Endothelial cell of umbilical vein (primary cell): ENCODE measurements at regions not wholly inside any gene's neighbourhood (a gene's known extent, or its start where the extent isn't known, plus 50 kb on each side); places are given as distances from the start of the nearest gene placed in this dataset.

Source experiments
- POLR2AphosphoS5 ChIP-seq: IDR thresholded peaks from 2 replicates; pipeline ENCODE4 v1.6.1; 2012; ENCODE audit warnings: low read depth, mild to moderate bottlenecking, control low read depth, low read length, moderate library complexity; ENCODE audit not compliant: insufficient read depth
- TF ChIP-seq, protein P1 (sequence below), 2 donors: IDR thresholded peaks; 1 replicate in 1 of 2; 2 replicates in 1 of 2; pipeline ENCODE4 v1.5.1; 2011; ENCODE audit warnings: low read length in 2 of 2, mild to moderate bottlenecking in 2 of 2, moderate library complexity in 2 of 2, control low read depth in 1 of 2, inconsistent platforms in 1 of 2, low read depth in 1 of 2; ENCODE audit not compliant: insufficient read depth in 1 of 2; ENCODE audit errors: extremely low read depth in 1 of 2

GRCh38 chr22:49353235-49353634 is 474.4 kb downstream of the BRD1 start:
- TF ChIP-seq, protein P1, sequence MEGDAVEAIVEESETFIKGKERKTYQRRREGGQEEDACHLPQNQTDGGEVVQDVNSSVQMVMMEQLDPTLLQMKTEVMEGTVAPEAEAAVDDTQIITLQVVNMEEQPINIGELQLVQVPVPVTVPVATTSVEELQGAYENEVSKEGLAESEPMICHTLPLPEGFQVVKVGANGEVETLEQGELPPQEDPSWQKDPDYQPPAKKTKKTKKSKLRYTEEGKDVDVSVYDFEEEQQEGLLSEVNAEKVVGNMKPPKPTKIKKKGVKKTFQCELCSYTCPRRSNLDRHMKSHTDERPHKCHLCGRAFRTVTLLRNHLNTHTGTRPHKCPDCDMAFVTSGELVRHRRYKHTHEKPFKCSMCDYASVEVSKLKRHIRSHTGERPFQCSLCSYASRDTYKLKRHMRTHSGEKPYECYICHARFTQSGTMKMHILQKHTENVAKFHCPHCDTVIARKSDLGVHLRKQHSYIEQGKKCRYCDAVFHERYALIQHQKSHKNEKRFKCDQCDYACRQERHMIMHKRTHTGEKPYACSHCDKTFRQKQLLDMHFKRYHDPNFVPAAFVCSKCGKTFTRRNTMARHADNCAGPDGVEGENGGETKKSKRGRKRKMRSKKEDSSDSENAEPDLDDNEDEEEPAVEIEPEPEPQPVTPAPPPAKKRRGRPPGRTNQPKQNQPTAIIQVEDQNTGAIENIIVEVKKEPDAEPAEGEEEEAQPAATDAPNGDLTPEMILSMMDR (IDR thresholded peaks at IDR 0.05; ENCODE audit: extremely low read depth in 1 of 2, insufficient read depth in 1 of 2, low read depth in 1 of 2, low read length in 2 of 2), result no peak
- no peak for TF ChIP-seq POLR2AphosphoS5
